Esophagus (tissue), 2 donors: ENCODE measurements at regions not wholly inside any gene's neighbourhood (a gene's known extent, or its start where the extent isn't known, plus 50 kb on each side); places are given as distances from the start of the nearest gene placed in this dataset.

ENCODE experiments used
- H3K27ac ChIP-seq, 2 donors: one replicate each; pipeline ENCODE4 v1.5.1; 2013; ENCODE audit warnings: low read depth in 2 of 2, mild to moderate bottlenecking in 2 of 2, inconsistent platforms in 1 of 2, low read length in 1 of 2, moderate library complexity in 1 of 2
- H3K27me3 ChIP-seq, 2 donors: one replicate each; pipeline ENCODE4 v1.6.1; 2013; ENCODE audit warnings: low read length in 2 of 2, control low read depth in 1 of 2, mild to moderate bottlenecking in 1 of 2; ENCODE audit not compliant: insufficient read depth in 2 of 2, control insufficient read depth in 1 of 2
- H3K36me3 ChIP-seq, 2 donors: one replicate each; pipeline ENCODE4 v1.6.1; 2013; ENCODE audit warnings: low read length in 1 of 2; ENCODE audit not compliant: control insufficient read depth in 2 of 2, insufficient read depth in 2 of 2
- H3K4me1 ChIP-seq, 2 donors: one replicate each; pipeline ENCODE4 v1.6.1; 2013; ENCODE audit warnings: low read length in 1 of 2; ENCODE audit not compliant: control insufficient read depth in 2 of 2, insufficient read depth in 2 of 2
- H3K4me3 ChIP-seq, 2 donors: one replicate each; pipeline ENCODE4 v1.5.1; 2013; ENCODE audit warnings: low read length in 2 of 2, mild to moderate bottlenecking in 2 of 2, low read depth in 1 of 2, moderate library complexity in 1 of 2
- H3K9me3 ChIP-seq, 2 donors: one replicate each; pipeline ENCODE4 v1.6.1; 2013; ENCODE audit warnings: mild to moderate bottlenecking in 2 of 2, low read depth in 1 of 2, low read length in 1 of 2, moderate library complexity in 1 of 2; ENCODE audit not compliant: control insufficient read depth in 2 of 2, insufficient read depth in 1 of 2
- WGBS, 2 donors: extraction: QIAGEN DNeasy Blood & Tissue Kit; methylation state at CpG; one replicate each; pipeline ENCODE4 v1.1.7; 2013; 5-methylcytosine and 5-hydroxymethylcytosine counted together
- donor health status: healthy with polysubstance abuse.
- donor health status: Bipolar disorder and iron deficiency.

DNA sequence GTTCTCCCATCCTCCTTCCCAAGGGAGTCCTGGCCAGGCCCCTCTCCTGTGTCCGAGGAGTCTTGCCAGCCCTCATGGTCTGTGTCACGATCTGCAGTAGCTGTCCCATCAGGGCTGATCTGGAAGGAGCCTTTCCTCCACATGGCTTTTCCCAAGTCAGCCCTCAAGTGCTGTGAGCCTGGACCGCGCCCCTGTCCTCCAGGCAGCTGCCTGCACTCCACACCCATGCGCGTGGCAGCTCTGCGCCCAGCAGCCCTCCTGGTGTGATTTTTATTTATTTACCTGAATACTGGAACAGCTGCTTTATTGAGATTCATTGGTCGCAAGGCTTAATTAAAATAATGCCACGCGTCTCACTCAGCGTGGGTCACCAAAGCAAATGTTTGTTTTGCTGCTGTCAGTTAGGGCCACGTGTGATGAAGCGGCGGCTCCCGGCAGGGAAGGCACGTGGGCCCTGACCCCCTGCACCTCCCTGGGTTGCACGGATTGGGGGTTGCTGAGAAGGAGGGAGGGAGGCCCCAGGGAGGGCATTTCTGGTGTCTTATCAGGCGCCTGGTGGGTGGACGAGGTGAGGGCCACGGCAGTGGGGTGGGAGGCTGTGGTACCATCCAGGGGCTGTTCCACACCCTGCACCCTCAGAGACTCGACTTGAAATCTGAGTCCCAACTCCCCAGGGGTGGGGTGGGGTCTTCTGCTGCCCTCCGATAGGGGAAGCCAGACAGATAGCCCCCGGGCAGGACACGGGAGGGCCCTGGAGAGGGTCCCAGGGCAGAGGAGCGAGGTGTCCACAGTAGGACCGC, 206.3 kb upstream of the C14orf180 start:
- Histone ChIP-seq H3K27me3 (peaks cover 0 to 5% of the 10 kb centered on the region in 2 donors), H3K4me3 (no peak overlapping the region), H3K9me3 (peaks cover 3 to 5% of the 10 kb centered on the region in 2 donors), H3K4me1 (no peaks in the 10 kb centered on the region), H3K36me3 (no peaks in the 10 kb centered on the region), H3K27ac (no peak overlapping the region)
- WGBS, 2 donors: 54 to 58% methylated on average over 26 of the region's 26 CpGs

DNA sequence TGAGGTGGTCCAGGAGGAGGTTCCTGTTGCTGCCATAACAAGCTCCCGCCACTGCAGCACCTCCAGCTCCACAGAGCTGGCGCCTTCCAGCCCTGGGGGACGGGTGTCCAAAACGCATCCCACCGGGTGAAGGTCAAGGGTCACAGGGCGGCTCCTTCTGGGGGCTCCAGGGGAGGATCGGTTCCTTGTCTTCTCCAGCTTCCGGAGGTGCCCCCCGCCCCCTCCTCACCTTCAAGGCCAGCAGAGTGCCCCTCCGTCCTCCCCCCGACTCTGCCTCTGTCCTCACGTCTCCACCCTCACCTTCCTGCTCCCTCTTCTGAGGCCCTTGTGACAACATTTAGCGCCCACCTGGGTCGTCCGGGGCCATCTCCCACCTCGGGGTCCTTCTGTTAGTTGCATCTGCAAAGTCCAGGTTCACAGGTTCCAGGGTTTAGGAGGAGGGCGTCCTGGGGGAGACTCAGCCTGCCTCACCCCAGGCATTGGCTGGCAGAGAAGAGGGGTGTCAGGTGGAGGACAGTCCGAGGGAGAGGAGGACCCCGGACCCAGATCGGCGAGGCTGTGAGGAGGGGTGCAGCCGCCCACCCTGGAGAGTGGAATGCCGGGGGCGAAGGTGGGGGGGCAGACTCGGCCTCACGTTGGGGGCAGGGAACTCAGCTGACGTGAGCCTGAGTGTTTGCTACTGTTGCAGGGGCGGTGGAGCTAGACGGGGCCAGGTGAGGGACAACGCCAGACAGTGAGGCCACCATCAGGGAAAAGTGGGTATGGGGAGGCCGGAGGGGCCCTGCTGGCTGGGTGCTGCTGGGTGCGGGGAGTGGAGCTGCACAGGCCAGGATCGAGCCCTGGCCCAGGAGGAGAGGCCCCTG, 205.5 kb upstream of the C14orf180 start:
- H3K4me3 ChIP-seq: no peak overlapping the region
- no peaks in the 10 kb centered on the region for H3K36me3 ChIP-seq
- peaks cover 3 to 5% of the 10 kb centered on the region in 2 donors for H3K9me3 ChIP-seq
- 70 to 71% methylated on average over 32 to 33 of the region's 33 CpGs for WGBS, 2 donors
- no peak overlapping the region for H3K27ac ChIP-seq
- H3K27me3 ChIP-seq: peaks cover 0 to 5% of the 10 kb centered on the region in 2 donors
- H3K4me1 ChIP-seq: no peaks in the 10 kb centered on the region

DNA sequence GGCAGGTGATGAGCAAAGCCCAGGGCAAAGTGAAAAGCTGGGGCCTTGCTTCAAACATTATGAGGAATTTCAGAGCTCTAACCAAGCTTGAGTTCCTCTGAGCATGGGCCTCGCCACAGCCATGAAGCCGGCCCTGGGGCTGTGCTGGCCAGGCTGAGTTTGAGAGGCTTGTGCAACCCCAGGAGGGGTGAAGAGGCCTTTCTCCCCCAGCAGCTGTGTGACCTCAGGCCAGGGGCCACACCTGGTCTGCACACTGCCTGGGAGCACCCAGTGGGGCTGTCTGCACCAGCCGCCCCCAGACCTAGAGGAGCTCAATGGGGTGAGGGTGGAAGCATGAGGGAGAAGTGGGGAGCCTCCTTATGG, 204.9 kb upstream of the C14orf180 start:
- no peak overlapping the region for H3K27ac ChIP-seq
- H3K27me3 ChIP-seq: peaks cover 2 to 5% of the 10 kb centered on the region in 2 donors
- no peaks in the 10 kb centered on the region for H3K36me3 ChIP-seq
- peaks cover 3 to 7% of the 10 kb centered on the region in 2 donors for H3K9me3 ChIP-seq
- H3K4me3 ChIP-seq: no peak overlapping the region
- WGBS, 2 donors: 82 to 85% methylated on average over 3 of the region's 3 CpGs
- no peaks in the 10 kb centered on the region for H3K4me1 ChIP-seq

GRCh38 chr14:104375551-104376201, 203.9 kb upstream of the C14orf180 start:
- 87 to 89% methylated on average over 21 of the region's 21 CpGs for WGBS, 2 donors
- Histone ChIP-seq H3K36me3 (no peaks in the 10 kb centered on the region), H3K9me3 (peaks cover 3 to 13% of the 10 kb centered on the region in 2 donors), H3K27ac (no peak overlapping the region), H3K4me1 (no peaks in the 10 kb centered on the region), H3K4me3 (no peak overlapping the region), H3K27me3 (peaks cover 5 to 6% of the 10 kb centered on the region in 2 donors)

- Histone ChIP-seq H3K27ac (no peak overlapping the region), H3K4me3 (no peak overlapping the region), H3K27me3 (peaks cover 5 to 6% of the 10 kb centered on the region in 2 donors), H3K36me3 (no peaks in the 10 kb centered on the region), H3K4me1 (no peaks in the 10 kb centered on the region), H3K9me3 (peaks cover 0 to 14% of the 10 kb centered on the region in 2 donors)
- 77 to 80% methylated on average over 31 of the region's 31 CpGs for WGBS, 2 donors
These were observed 203.1 kb upstream of the C14orf180 start for GRCh38 chr14:104376202-104377140.

DNA sequence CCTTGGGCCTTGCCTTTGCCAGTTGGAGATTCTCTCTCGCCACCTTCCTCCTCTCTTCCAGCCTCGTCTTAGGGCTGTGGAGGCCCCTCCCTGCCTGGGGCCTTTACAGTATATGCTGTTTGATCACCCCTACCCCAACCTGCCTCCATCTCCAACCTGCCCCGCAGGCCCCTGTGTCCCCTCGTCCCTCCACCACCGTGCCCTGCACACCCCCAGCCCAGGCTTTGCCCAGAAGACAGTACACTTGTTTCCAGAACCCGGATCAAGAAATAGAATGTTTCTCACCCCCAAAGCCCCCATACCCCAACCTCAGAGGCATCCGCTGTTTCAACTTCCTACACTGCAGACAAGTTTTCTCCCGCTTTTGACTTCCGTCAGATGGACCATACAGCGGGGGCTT, 202.3 kb upstream of the C14orf180 start:
- Histone ChIP-seq H3K4me3 (no peak overlapping the region), H3K9me3 (peaks cover 0 to 13% of the 10 kb centered on the region in 2 donors), H3K4me1 (no peaks in the 10 kb centered on the region), H3K36me3 (no peaks in the 10 kb centered on the region), H3K27me3 (peaks cover 5 to 6% of the 10 kb centered on the region in 2 donors), H3K27ac (no peak overlapping the region)
- 73 to 77% methylated on average over 10 of the region's 10 CpGs for WGBS, 2 donors

- peaks cover 0 to 14% of the 10 kb centered on the region in 2 donors for H3K9me3 ChIP-seq
- H3K27me3 ChIP-seq: peaks cover 5 to 6% of the 10 kb centered on the region in 2 donors
- 64 to 66% methylated on average over 7 of the region's 7 CpGs for WGBS, 2 donors
- no peak overlapping the region for H3K27ac ChIP-seq
- no peaks in the 10 kb centered on the region for H3K36me3 ChIP-seq
- H3K4me3 ChIP-seq: no peak overlapping the region
- H3K4me1 ChIP-seq: peaks cover 4% of the 10 kb centered on the region in 2 donors
These were observed 200.9 kb upstream of the C14orf180 start for GRCh38 chr14:104378698-104379113.

GRCh38 chr14:104382361-104383087, 197.0 kb upstream of the C14orf180 start:
- H3K36me3 ChIP-seq: no peaks in the 10 kb centered on the region
- WGBS, 2 donors: 87 to 89% methylated on average over 20 of the region's 20 CpGs
- H3K4me3 ChIP-seq: no peak overlapping the region
- H3K27me3 ChIP-seq: peaks cover 0 to 6% of the 10 kb centered on the region in 2 donors
- peaks cover 0 to 15% of the 10 kb centered on the region in 2 donors for H3K9me3 ChIP-seq
- H3K4me1 ChIP-seq: peaks cover 7 to 8% of the 10 kb centered on the region in 2 donors
- H3K27ac ChIP-seq: no peak overlapping the region
